DMS53 treated with DMSO at 0.1 percent for 48 hours (cell line): ENCODE measurements at regions not wholly inside any gene's neighbourhood (a gene's known extent, or its start where the extent isn't known, plus 50 kb on each side); places are given as distances from the start of the nearest gene placed in this dataset.

Experiments used
- DNase-seq: peaks from one replicate; lab custom pipeline; 2025; ENCODE audit not compliant: unreplicated experiment; lab: John Stamatoyannopoulos, UW

GRCh38 chr12:111057701-111058425 is 137.5 kb upstream of the MYL2 start:
- DNase-seq = no peak

- DNase-seq = no peak
Measured at GRCh38 chr12:111056618-111057521, 136.5 kb upstream of the MYL2 start.

- no peak for DNase-seq
Measured at GRCh38 chr12:111055181-111055880, 135.0 kb upstream of the MYL2 start.

- no peak for DNase-seq
Measured at GRCh38 chr12:111048991-111049390, 128.6 kb upstream of the MYL2 start.

- DNase-seq = no peak
Measured at GRCh38 chr12:111046896-111047295, 126.5 kb upstream of the MYL2 start.

- no peak for DNase-seq
Measured at GRCh38 chr12:111045941-111046340, 125.6 kb upstream of the MYL2 start.

GRCh38 chr12:111041091-111041490 is 120.7 kb upstream of the MYL2 start:
- no peak for DNase-seq

- DNase-seq = no peak
Measured at GRCh38 chr12:111040690-111041089, 120.3 kb upstream of the MYL2 start.

- no peak for DNase-seq
Measured at GRCh38 chr12:111038941-111039340, 118.6 kb upstream of the MYL2 start.

- no peak for DNase-seq
Measured at GRCh38 chr12:111038077-111038476, 117.7 kb upstream of the MYL2 start.

- no peak for DNase-seq
Measured at GRCh38 chr12:111037047-111037446, 116.7 kb upstream of the MYL2 start.

- no peak for DNase-seq
Measured at GRCh38 chr12:111035578-111036301, 115.4 kb upstream of the MYL2 start.

- no peak for DNase-seq
Measured at GRCh38 chr12:111034886-111035577, 114.7 kb upstream of the MYL2 start.

- DNase-seq = no peak
Measured at GRCh38 chr12:111034083-111034885, 113.9 kb upstream of the MYL2 start, which contains the start of gene CUX2. CUX2 (plus strand) TSS chr12:111034165.

- no peak for DNase-seq
Measured at GRCh38 chr12:111033281-111034082, 113.1 kb upstream of the MYL2 start.

- no peak for DNase-seq
Measured at GRCh38 chr12:111032591-111032919, 112.2 kb upstream of the MYL2 start.

- DNase-seq = no peak
Measured at GRCh38 chr12:111031916-111032590, 111.7 kb upstream of the MYL2 start.

- no peak for DNase-seq
Measured at GRCh38 chr12:111030800-111031199, 110.4 kb upstream of the MYL2 start.
